Middle frontal gyrus (tissue), 1 donor: ENCODE measurements at regions not wholly inside any gene's neighbourhood (a gene's known extent, or its start where the extent isn't known, plus 50 kb on each side); places are given as distances from the start of the nearest gene placed in this dataset.

ENCODE experiments used
- DNase-seq: peaks from one replicate; pipeline ENCODE4 v3.0.0-alpha.2; 2015; ENCODE audit warnings: low spot score; ENCODE audit errors: extremely low spot score

DNA sequence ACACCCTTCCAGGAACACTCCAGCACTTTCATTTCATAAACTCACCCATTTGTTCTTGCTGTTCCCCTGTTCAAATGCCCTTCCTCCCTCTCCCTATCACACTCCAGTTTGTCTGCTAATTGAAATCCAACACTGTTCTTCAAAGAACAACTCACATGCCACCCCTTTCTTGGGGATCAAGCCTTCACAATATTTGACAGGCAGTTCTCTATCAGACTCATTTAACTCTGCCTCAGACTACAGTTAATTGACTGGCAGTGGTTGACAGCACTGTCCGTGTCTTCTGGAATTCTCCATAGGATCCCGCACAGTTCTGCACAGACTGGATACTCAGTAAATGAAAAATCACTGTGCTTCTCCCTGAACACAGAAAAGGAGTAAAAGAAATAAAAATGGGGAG, 87.8 kb downstream of the PMP22 start:
- DNase-seq, result no peak

DNA sequence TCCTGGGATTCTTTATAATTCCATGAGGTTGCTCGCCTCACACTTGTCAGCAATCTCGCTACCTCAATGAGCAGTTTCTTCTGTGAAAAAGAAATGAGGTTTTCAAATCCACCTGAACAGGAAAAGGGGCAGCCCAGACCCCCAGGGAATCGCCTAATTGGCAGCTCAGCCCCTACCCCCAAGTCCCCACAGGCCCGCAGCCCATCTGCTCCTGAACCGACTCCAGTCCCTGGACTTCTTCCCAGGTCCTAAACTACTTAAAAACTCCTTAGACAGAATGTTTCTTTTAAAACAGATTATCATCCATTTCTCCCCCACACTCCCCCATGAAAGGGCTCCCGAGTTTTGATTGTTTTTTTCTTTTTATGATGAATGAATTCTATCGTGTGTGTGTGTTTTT, 89.8 kb downstream of the PMP22 start:
- no peak for DNase-seq

DNA sequence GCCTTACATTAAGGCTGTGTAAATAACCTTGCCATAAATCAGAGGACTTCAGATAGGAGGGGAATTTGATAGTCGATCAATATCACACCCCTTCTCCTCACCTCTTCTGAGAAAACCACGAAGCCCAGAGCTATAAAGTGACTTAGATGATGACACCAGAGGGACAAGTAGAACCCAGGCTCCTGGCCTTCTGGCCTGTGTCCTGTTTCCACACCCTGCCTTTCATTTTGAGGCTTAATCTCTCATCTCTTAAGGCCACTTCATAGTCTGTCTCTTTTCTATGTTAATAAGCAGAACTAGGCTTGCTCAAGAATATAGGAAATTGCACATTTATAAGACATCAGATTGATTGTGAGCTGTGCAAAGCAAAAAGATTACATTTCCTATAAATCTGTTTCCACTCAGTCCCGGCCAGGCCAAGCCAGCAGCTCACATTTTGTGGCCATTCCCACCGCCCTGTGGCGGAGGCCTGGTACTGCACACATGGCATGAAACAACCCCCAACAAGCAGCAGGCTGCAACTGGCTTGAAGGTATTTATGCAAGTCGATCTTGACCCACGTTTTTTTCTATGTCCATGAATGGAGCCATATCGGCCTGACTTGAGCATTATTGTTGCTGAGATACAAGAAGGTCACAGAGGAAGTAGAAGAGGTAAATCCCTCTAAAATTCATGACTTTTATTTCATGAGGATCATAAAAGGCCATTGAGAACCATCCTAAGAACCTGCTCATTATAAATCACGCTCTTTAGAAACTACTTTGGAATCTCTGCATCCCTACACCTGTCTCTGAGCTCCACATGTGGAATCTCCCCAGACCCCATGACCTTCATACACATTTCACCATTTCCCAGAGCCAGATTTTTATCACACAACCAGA, 93.7 kb downstream of the PMP22 start:
- peak; percentile 47 for DNase-seq

DNA sequence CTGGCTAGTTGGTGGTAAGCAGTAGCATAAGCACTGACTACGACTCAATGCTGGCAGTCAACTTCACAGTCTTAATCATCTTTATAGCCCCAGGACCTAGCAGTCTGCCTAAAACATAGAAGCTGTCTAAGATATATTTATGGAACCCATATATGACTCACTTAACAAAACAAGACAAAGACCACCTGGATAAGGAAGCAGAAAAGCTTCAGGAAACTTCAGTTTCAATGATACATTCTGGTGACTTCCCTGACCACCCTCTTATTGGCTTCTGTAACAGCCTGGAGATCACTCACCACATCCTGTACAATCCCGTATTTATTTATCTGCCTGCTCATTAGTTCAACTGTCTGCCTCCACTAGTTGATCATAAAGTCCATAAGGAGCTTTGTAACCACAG, 95.5 kb downstream of the PMP22 start:
- no peak for DNase-seq

DNA sequence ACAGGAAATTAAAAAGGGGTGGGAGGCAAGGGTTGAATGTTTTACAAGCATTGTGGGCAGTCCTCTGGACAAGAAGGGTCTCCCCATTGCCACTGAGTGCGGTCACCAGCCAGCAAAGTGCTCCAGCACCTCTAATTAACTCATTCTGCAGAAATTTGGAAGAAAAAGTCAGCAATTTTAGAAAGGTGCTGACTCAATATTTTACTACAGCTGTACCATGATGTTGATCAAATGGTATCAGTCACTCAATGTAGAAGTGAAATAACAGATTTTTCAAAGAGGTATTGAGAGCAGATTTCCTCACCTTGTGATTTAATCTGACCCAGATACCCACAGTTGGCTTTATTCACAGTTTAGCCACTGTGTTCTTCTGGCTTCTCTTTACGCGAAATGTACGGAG, 96.7 kb downstream of the PMP22 start:
- no peak for DNase-seq

DNA sequence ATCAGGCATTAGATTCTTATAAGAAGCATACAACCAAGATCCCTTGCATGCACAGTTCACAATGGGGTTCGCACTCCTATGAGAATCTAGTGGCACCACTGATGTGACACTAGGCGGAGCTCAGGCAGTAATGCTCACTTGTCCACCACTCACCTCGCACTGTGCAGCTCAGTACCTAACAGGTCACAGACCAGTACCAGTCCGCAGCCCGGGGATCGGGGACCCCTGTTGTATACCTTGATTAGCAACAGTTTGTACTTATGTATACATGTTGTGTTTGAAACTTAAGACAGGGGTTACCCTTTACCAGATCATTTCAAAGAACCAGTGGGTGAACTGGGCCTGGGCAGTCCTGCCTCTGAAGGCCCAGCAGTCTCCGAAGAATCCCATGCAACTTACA, 103.7 kb downstream of the PMP22 start:
- no peak for DNase-seq

DNA sequence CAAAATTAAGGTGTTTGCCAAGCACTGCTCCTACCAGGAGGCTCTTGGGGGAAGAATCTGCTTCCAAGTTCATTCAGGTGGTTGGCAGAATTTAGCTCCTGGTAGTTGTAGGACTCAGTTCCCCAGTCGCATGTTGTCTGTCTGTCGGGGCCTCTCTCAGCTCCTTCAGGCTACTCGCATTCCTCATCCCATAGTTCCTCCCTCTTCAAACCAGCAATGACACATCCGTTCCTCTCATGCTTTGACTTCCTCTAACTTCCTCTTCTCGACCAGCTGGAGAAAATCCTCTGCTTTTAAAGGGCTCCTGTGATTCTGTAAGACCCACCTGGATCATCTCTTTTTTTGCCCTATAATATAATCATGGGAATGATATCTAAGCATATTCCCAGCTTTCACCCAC, 108.1 kb downstream of the PMP22 start:
- DNase-seq, result no peak

DNA sequence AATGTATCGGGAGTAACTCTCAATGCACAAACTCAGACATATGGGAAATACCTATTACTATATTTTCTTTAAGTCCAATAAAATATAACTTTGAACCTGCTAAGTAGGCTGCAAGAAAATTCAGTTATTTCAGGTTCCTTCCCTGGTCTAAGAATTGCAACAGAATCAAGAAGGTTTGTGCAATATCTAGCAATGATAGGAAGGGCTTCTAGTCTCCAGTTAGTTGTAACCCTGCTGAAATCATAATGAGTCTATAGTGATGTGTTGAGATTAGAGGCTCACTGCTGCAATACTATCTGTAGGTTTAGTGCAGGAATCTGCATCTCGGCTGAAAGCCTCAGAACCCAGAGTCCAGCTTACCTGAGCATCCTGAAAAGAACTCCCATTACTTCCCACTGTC, 110.5 kb downstream of the PMP22 start:
- DNase-seq, result no peak

DNA sequence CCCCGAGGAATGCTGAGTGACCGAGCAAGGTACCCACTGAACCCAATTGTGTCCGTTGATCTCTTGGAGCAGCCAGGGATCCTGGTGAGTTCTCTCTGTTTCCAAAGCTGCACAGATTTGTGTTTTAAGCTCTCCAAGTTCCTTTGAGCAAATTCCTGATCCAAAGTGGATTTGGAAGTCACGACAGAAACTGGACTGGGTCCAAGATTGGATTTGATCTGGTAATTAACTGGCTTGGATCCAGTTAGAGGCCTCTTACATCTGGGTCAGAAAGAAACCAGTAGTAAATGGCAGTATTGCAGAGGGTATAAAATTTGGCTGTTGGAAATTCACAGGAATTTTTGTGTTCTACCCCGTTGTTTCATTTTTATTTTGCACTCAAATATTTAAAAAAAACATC, 119.5 kb downstream of the PMP22 start:
- no peak for DNase-seq

DNA sequence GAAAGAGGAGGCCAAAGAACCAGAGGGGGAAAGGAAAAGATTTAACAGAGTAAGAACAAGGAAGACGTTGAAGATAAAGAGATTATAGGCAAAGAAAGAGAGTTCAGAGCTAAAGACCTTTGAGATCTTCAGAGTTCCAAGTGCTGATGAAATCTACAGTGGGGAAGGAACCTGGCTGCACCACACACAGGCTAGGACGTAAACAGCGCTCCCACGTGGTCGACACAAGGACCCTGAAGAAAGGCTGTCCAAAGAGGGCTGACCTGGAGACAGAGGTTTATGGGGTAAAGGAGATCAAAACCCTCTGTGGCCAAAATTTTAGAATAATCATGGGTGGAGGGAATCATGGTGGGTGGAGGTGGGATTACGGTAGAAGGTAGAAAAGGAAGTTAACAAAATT, 121.6 kb downstream of the PMP22 start:
- no peak for DNase-seq

DNA sequence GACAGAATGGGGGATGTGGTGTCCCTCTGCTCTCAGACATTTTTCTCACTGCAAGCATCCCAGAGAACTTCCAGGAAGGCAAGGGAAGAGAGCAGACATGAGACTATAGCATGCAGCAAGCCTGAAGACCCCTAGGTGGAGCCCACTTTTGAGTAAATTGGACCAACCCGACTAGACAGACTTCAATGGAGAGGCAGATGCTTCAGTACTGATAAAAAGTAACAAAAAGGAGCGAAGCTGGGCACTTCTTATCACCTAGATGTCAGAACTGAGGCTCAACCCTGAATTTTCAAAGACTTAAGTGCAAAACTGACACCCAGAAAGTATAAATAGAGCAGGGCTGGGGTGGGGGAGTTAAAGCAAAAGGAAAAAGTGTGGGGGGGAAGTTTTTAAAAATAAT, 130.8 kb downstream of the PMP22 start:
- DNase-seq, result no peak

DNA sequence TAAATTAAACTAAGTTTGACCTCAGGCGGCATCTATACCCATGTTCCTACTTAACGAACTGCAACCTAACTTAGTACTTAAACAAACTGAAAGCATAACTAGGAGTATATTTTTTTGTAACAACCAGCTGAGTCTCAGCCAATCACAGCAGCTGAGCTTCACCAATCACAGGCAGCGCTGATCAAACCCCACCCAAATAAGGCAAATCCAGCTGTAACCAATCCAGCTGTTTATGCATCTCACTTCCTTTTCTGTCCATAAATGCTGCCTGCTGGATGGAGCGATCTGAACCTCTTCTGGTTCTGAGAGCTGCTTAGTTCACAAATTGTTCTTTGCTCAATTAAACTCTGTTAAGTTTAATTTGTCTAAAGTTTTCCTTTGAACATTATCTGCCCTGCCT, 131.3 kb downstream of the PMP22 start:
- DNase-seq, result no peak

DNA sequence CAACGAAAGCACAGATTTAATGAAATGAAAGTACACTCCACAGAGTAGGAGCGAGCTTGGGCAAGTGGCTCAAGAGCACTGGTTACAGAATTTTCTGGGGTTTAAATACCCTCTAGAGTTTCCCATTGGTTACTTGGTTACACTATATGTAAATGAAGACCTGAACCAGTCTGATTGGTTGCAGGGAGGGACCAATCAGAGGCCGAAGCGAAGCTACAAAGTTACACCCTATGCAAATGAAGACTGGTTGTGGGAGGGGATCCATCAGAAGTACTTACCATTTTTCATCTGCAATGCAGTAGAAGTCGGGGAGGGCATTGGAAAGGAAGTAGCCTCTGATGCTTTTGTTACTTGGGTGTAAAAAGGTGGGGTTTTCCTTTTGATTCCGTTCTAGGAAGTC, 132.0 kb downstream of the PMP22 start:
- no peak for DNase-seq

DNA sequence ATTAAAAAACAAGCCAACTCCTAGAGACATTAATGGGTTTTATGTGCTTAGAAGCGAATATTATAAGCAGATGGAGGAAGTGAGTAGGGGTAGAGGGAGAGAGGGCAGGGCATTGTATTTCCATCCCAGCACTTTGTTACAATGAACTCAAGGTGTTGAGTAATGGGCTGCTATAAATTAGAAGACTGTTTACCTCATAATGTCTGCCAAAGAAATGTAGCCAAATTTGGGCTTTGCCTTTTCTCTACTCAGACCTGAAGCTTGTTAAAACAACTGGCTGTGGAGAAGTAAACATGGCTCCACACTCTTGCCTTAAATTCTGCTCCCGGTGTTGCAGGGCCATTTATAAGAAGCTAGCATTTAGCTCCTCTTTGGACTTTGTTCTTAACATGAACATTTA, 134.7 kb downstream of the PMP22 start:
- DNase-seq, result no peak

DNA sequence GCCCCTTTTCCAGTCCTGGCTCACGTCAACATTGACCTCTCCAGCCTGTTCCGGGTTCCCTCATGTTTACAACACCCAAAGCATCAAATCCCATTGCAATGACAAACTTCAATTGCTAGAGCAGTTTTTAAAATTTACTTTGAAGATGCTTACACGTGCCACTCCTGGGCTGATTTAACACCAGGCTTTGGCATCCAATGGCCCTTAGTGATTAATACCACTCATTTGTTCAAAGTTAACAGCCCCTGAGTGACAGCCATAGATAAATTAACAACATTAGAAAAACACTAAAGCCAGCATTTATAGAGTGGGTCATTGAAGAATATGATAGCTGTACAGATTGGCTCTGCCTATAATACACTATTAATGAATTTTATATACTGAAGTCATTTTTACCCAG, 135.1 kb downstream of the PMP22 start:
- no peak for DNase-seq

DNA sequence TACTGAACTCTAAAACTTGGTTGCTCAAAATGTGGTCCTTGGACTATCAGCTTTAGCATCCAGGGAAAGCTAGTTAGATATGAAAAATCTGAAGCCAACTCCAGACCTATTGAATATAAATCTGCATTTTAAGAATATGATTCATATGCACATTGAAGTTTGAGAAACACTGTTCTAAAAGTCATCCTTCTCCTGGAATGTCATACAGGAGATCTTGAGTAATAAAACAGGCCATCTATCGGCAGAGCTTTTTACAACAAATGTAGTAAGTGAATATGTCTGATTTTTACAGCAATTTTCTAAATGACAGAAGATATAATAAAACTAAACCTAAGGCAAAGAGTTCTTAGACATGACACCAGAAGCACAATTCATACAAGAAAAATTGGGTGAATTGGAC, 140.4 kb downstream of the PMP22 start:
- no peak for DNase-seq

DNA sequence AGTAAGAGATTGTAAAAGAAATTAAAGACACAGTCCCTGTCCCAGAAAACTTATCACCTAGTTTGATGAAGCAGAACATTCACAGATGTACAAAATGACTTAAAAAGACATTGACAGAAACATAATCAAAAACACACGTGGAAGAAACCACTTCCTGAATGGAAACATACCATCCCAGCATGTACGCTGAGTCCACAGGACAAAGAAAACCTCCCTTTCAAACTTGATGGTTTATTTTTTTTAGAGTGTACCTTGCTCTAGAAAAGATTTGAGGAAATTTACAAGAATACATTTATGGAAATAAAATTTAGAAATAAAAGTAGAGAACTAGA, 140.9 kb downstream of the PMP22 start:
- no peak for DNase-seq

DNA sequence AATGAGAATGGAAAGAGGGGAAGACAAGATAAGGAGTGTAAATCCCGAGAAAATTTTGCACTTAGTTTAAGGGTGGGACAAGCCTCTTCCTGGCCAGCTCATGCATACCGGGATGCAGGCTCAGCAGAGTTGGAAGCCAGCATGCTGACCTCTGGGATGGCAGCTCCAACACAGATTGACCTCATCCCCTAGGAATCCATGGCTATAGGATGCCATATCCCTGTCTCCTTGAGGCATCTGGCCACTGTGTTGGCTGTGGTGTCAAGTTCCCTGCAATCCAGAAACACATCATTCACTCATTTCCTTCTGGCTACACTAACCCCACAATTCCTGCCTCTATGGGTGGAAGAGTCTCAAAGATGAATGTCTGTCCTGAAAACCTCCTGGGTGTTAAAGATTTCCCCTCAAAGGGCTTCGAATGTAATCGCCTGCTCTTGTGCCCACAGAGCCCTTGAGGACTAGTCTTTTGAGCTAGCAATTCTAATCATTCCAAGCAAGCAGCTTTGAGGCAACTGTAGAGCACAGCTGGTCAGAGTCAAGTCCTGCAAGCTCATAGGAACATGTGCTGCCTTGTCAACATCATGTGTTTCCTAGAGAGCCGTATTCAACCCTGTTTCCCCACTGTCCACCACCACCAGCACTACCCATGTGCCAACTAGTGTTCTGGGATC, 141.4 kb downstream of the PMP22 start:
- DNase-seq, result no peak

DNA sequence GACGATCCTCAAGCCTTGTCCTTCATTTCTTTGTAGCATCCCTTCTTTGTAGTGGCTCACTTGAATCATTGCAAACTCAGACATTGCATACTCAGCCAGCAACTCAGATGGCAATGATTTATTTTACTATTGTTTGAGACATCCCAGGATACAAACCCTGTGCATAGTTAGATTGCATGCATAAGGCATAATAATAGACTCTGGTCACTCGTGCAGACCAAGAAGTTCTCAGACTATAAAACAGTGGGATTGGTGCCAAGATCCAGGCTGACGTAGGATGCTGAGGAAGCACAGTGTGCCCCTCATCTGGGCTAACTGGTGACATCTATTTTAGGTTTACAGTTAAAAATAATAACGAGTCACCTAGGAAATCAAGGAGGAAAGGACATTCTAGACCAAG, 142.3 kb downstream of the PMP22 start:
- DNase-seq, result no peak

DNA sequence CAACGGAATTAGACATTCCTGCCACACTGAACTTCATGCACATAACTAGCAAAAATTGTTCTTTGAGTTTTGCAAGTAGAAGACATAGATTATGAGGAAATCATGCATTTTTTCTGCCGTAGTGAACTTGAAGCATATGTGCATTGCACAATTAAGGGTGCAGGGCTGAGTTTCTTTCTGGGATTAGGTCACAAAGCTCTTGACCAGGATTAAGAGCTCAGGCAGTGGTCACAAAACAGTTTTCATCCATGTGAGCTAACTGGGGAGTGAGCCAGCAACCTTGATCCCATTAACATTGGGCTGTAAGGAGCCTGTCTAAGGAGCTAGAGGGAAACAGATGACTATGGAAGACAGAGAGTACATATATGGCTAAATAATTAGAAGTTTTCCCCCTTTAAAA, 143.7 kb downstream of the PMP22 start:
- no peak for DNase-seq

DNA sequence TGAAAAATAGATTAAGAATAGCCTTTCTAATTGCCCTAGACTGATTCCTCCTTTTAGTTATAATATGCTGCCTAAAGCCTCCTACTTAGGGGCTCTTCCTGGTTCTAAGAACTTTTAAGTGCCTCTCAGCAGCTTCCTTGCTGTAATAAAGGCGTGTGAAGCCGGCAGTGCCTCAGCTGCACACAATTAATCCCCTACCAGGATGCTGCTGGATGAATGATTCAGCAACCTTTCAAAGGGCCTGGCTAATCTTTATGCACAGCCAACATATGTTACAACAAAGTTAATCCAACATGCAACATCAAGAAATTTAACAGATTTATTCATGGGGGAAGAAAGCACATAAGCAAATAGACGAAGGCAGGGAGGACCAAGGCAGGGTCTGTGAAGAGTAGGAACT, 145.2 kb downstream of the PMP22 start:
- DNase-seq, result no peak

DNA sequence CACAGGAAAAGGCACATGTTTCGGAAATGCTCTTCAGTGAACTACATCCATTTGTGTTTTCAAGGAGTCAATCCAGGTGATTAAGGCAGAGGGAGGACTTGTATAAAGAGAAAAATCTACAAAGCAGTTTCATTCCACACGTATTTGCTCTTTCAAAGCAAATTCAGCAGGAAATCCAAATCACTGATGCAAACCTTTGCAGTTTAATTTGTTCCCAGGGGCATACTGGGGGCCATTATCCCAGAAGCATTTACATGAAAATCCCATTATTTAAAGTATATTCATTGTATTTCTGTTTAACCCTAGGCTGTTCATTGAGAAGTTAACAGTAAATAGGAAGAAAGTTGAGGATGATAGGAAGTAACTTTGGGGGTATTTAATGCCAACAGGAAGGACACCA, 147.9 kb downstream of the PMP22 start:
- DNase-seq, result no peak
